ENCODE measurements at regions not wholly inside any gene's neighbourhood (a gene's known extent, or its start where the extent isn't known, plus 50 kb on each side); places are given as distances from the start of the nearest gene placed in this dataset.
"Not testable (repeated sequence)": the region's sequence is repeated elsewhere in the genome, so short reads cannot be mapped to it uniquely, and the experiment has no call there.

DNA sequence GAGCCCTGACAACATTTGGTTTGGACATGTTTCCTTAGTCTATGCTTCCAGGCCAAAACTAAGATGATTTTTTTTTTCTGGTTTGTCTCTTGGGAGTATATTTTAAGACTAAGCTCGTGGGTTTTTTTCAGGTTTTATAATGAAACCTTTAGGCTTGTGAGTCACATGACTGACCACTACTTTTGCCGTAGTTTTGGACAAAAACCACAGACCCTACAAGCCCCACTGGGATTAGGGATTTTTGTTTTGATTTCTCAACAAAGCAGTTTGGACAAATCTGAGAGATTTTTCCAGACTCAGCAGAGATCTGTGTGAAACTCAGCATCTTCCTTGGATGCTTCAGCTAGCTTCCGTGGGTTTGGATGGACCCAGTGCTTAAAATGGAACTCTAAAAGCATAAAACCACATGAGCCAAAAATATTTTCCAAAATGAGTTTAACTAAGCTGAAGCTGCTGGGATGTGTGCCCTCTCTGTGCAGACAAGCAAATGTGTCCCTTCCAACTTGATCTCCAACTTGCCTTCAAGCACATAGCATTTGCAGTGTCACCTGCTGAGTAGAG is 70.3 kb upstream of the SMIM15 start:
- DNase-seq: no peak
- H3K9me3 ChIP-seq (replicated peaks in 1 of 3): no peaks in the 10 kb centered on the region
- intact Hi-C loops (cut with DNase I): no loop called here
- no peaks in the 10 kb centered on the region for H3K36me3 ChIP-seq (replicated peaks in 1 of 2)
- no peak overlapping the region for H3K4me3 ChIP-seq
- 62 to 69% (median 66%) methylated on average over 3 of the region's 3 CpGs for WGBS, 4 donors
- H3K27ac ChIP-seq: no peak overlapping the region
- H3K4me1 ChIP-seq (replicated peaks in 1 of 2): no peaks in the 10 kb centered on the region
- TF ChIP-seq, protein P1, sequence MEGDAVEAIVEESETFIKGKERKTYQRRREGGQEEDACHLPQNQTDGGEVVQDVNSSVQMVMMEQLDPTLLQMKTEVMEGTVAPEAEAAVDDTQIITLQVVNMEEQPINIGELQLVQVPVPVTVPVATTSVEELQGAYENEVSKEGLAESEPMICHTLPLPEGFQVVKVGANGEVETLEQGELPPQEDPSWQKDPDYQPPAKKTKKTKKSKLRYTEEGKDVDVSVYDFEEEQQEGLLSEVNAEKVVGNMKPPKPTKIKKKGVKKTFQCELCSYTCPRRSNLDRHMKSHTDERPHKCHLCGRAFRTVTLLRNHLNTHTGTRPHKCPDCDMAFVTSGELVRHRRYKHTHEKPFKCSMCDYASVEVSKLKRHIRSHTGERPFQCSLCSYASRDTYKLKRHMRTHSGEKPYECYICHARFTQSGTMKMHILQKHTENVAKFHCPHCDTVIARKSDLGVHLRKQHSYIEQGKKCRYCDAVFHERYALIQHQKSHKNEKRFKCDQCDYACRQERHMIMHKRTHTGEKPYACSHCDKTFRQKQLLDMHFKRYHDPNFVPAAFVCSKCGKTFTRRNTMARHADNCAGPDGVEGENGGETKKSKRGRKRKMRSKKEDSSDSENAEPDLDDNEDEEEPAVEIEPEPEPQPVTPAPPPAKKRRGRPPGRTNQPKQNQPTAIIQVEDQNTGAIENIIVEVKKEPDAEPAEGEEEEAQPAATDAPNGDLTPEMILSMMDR (IDR thresholded peaks at IDR 0.05): no peak
- no peak for TF ChIP-seq POLR2A (IDR thresholded peaks at IDR 0.05)
- H3K27me3 ChIP-seq: no peaks in the 10 kb centered on the region

- no peaks in the 10 kb centered on the region for H3K9me3 ChIP-seq (replicated peaks in 1 of 3)
- intact Hi-C loops (cut with DNase I): no loop called here
- no peak overlapping the region for H3K4me3 ChIP-seq
- DNase-seq: no peak
- H3K27me3 ChIP-seq: no peaks in the 10 kb centered on the region
- WGBS, 4 donors: 84 to 86% (median 84%) methylated on average over 4 of the region's 4 CpGs
- TF ChIP-seq POLR2A (IDR thresholded peaks at IDR 0.05): no peak
- TF ChIP-seq, protein P1 (IDR thresholded peaks at IDR 0.05): no peak
- no peak overlapping the region for H3K27ac ChIP-seq
- H3K4me1 ChIP-seq (replicated peaks in 1 of 2): no peaks in the 10 kb centered on the region
- no peaks in the 10 kb centered on the region for H3K36me3 ChIP-seq (replicated peaks in 1 of 2)
These were observed 71.8 kb upstream of the SMIM15 start for GRCh38 chr5:61234019-61234418.

DNA sequence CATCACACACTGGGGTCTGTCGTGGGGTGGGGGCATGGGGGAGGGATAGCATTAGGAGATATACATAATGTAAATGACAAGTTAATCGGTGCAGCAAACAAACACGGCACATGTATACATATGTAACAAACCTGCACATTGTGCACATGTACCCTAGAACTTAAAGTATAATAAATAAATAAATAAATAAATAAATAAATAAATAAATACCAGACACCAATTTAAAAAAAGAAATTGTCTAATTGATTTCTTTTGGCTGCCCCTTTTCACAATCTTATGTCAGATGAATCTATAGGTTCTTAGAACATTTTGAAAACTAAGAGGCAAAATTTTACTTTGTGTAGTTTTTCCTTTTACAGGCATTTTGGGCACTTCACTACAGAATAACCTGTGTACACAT is 74.4 kb upstream of the SMIM15 start:
- H3K9me3 ChIP-seq (replicated peaks in 1 of 3); H3K36me3 ChIP-seq (replicated peaks in 1 of 2); H3K4me3 ChIP-seq; H3K4me1 ChIP-seq (replicated peaks in 1 of 2); H3K27me3 ChIP-seq; DNase-seq; intact Hi-C loops (cut with DNase I); H3K27ac ChIP-seq: not testable (repeated sequence)
- 70 to 91% (median 78%) methylated on average over 3 of the region's 3 CpGs for WGBS, 4 donors

GRCh38 chr5:61245486-61245885 is 83.2 kb upstream of the SMIM15 start:
- TF ChIP-seq, protein P1 (IDR thresholded peaks at IDR 0.05): no peak
- TF ChIP-seq POLR2A (IDR thresholded peaks at IDR 0.05): no peak
- peak in 1 of 7 donors; percentile 13 for DNase-seq
- 54 to 61% (median 57%) methylated on average over 4 of the region's 4 CpGs for WGBS, 4 donors
- Histone ChIP-seq H3K9me3 (replicated peaks in 1 of 3) (no peaks in the 10 kb centered on the region), H3K4me1 (replicated peaks in 1 of 2) (peaks cover 0 to 6% of the 10 kb centered on the region in 2 donors), H3K27me3 (no peaks in the 10 kb centered on the region), H3K27ac (no peak overlapping the region), H3K36me3 (replicated peaks in 1 of 2) (no peaks in the 10 kb centered on the region), H3K4me3 (no peak overlapping the region)
- intact Hi-C loops (cut with DNase I): no loop called here

GRCh38 chr5:61245936-61246335 is 83.7 kb upstream of the SMIM15 start:
- TF ChIP-seq, protein P1 (IDR thresholded peaks at IDR 0.05): no peak
- no peak for TF ChIP-seq POLR2A (IDR thresholded peaks at IDR 0.05)
- WGBS, 4 donors: 56 to 68% (median 66%) methylated on average over 9 of the region's 9 CpGs
- H3K4me1 ChIP-seq (replicated peaks in 1 of 2): peaks cover 0 to 6% of the 10 kb centered on the region in 2 donors
- H3K9me3 ChIP-seq (replicated peaks in 1 of 3): no peaks in the 10 kb centered on the region
- H3K36me3 ChIP-seq (replicated peaks in 1 of 2): no peaks in the 10 kb centered on the region
- no peak overlapping the region for H3K4me3 ChIP-seq
- no peak overlapping the region for H3K27ac ChIP-seq
- intact Hi-C loops (cut with DNase I): no loop called here
- H3K27me3 ChIP-seq: no peaks in the 10 kb centered on the region
- DNase-seq: no peak
